Caco-2 (cell line): ENCODE measurements at regions not wholly inside any gene's neighbourhood (a gene's known extent, or its start where the extent isn't known, plus 50 kb on each side); places are given as distances from the start of the nearest gene placed in this dataset.

Experiments used
- BruUV-seq: library from RNA; stranded (reverse); fragments of 400-500 nt; replicated peaks from 2 replicates; lab custom pipeline; 2021; lab: Mats Ljungman, UMichigan
- CTCF ChIA-PET: fragments of 300-600 bp; sonication (Branson Sonifier 250); formaldehyde crosslinking; loops from one replicate; lab custom pipeline; 2022; ENCODE audit warnings: antibody characterized with exemption; lab: Charles Lee
- POLR2A ChIA-PET: fragments of 300-600 bp; sonication (Branson Sonifier 250); formaldehyde crosslinking; loops from one replicate; lab custom pipeline; 2022; ENCODE audit warnings: antibody characterized with exemption; lab: Charles Lee
- DNase-seq, 2 experiments: peaks; one replicate each; pipeline versions ENCODE4 v3.0.0 to v3.0.0-alpha.2; 2020 to 2022
- H3K27me3 ChIP-seq: replicated peaks from 2 replicates; pipeline ENCODE4 v1.6.0; 2011; ENCODE audit warnings: low read length; ENCODE audit not compliant: control insufficient read depth, insufficient read depth
- H3K36me3 ChIP-seq: 2 replicates; pipeline ENCODE4 v1.5.1; 2011; ENCODE audit warnings: low read length; ENCODE audit not compliant: control insufficient read depth, insufficient read depth
- H3K4me1 ChIP-seq: fragments of 250-450 bp; sonication (Bioruptor Pico); 2 replicates; pipeline ENCODE4 v1.5.1; 2020; ENCODE audit warnings: mild to moderate bottlenecking
- H3K4me3 ChIP-seq: 2 replicates; pipeline ENCODE4 v1.5.1; 2011; ENCODE audit warnings: low read depth, mild to moderate bottlenecking, control low read depth, low read length
- H3K9me3 ChIP-seq: fragments of 250-450 bp; sonication (Bioruptor Pico); 2 replicates; pipeline ENCODE4 v1.5.1; 2020; ENCODE audit warnings: mild to moderate bottlenecking, moderate library complexity
- H3K27ac Mint-ChIP-seq: one replicate; pipeline ENCODE4 v1.8.0; 2022; ENCODE audit warnings: mixed read lengths; ENCODE audit not compliant: unreplicated experiment
- H3K27me3 Mint-ChIP-seq: one replicate; pipeline ENCODE4 v1.8.0; 2022; ENCODE audit warnings: mixed read lengths; ENCODE audit not compliant: insufficient read depth, unreplicated experiment
- H3K36me3 Mint-ChIP-seq: one replicate; pipeline ENCODE4 v1.8.0; 2022; ENCODE audit warnings: mild to moderate bottlenecking, mixed read lengths; ENCODE audit not compliant: insufficient read depth, unreplicated experiment
- H3K4me1 Mint-ChIP-seq: one replicate; pipeline ENCODE4 v1.8.0; 2022; ENCODE audit warnings: low read depth, mixed read lengths; ENCODE audit not compliant: unreplicated experiment
- H3K4me3 Mint-ChIP-seq: one replicate; pipeline ENCODE4 v1.8.0; 2022; ENCODE audit warnings: mild to moderate bottlenecking, moderate library complexity, mixed read lengths; ENCODE audit not compliant: unreplicated experiment
- H3K9me3 Mint-ChIP-seq: one replicate; pipeline ENCODE4 v1.8.0; 2022; ENCODE audit warnings: mixed read lengths; ENCODE audit not compliant: unreplicated experiment
- CTCF ChIP-seq, 2 experiments: fragments of 200-600 bp in 1 of 2; IDR thresholded peaks; 1 replicate in 1 of 2; 2 replicates in 1 of 2; pipeline versions ENCODE4 v1.5.1 to v1.8.0; 2011 to 2022; ENCODE audit warnings: antibody characterized with exemption in 1 of 2, control low read depth in 1 of 2, inconsistent platforms in 1 of 2, low read depth in 1 of 2, low read length in 1 of 2, mild to moderate bottlenecking in 1 of 2, moderate library complexity in 1 of 2; ENCODE audit not compliant: insufficient read depth in 1 of 2, severe bottlenecking in 1 of 2, unreplicated experiment in 1 of 2
- intact Hi-C: fragments of 100-400 bp; cut with micrococcal nuclease; formaldehyde crosslinking; loops from one replicate; pipeline ENCODE4 v1.10.0; 2022; ENCODE audit not compliant: unreplicated experiment

- intact Hi-C loops: no loop called here
- CTCF ChIA-PET: no interaction called here
These were observed 353.7 kb downstream of the FRK start for GRCh38 chr6:115706981-115707380.

GRCh38 chr6:115706324-115706723 lies 354.4 kb downstream of the FRK start:
- no peaks in the 10 kb centered on the region for H3K4me1 Mint-ChIP-seq
- H3K36me3 ChIP-seq: no peaks in the 10 kb centered on the region
- peaks cover 4% of the 10 kb centered on the region for H3K27me3 Mint-ChIP-seq
- H3K9me3 Mint-ChIP-seq: no peaks in the 10 kb centered on the region
- intact Hi-C loops: no loop called here
- POLR2A ChIA-PET: no interaction called here
- H3K27ac Mint-ChIP-seq: no peak overlapping the region
- H3K36me3 Mint-ChIP-seq: no peaks in the 10 kb centered on the region
- no peak overlapping the region for H3K4me3 ChIP-seq
- DNase-seq: no peak
- BruUV-seq: no TSS peak
- no peak for TF ChIP-seq CTCF (IDR thresholded peaks at IDR 0.05; ENCODE audit: insufficient read depth in 1 of 2, low read depth in 1 of 2, low read length in 1 of 2, severe bottlenecking in 1 of 2, unreplicated experiment in 1 of 2)
- no peaks in the 10 kb centered on the region for H3K27me3 ChIP-seq
- CTCF ChIA-PET: no interaction called here
- H3K4me1 ChIP-seq: no peaks in the 10 kb centered on the region
- H3K9me3 ChIP-seq: no peaks in the 10 kb centered on the region
- H3K4me3 Mint-ChIP-seq: no peak overlapping the region

More at GRCh38 chr6:115706981-115707380, 353.7 kb downstream of the FRK start:
- POLR2A ChIA-PET: no interaction called here
- BruUV-seq: no TSS peak
- Histone ChIP-seq H3K27me3 (no peaks in the 10 kb centered on the region), H3K4me3 (no peak overlapping the region), H3K4me1 (no peaks in the 10 kb centered on the region), H3K36me3 (no peaks in the 10 kb centered on the region), H3K9me3 (no peaks in the 10 kb centered on the region)
- Mint-ChIP-seq H3K4me1 (no peaks in the 10 kb centered on the region), H3K4me3 (no peak overlapping the region), H3K27me3 (peaks cover 4% of the 10 kb centered on the region), H3K36me3 (no peaks in the 10 kb centered on the region), H3K9me3 (no peaks in the 10 kb centered on the region), H3K27ac (no peak overlapping the region)
- TF ChIP-seq CTCF (IDR thresholded peaks at IDR 0.05; ENCODE audit: insufficient read depth in 1 of 2, low read depth in 1 of 2, low read length in 1 of 2, severe bottlenecking in 1 of 2, unreplicated experiment in 1 of 2): no peak
- DNase-seq: no peak

- no peak overlapping the region for H3K4me3 ChIP-seq
- H3K4me1 Mint-ChIP-seq: no peaks in the 10 kb centered on the region
- no peaks in the 10 kb centered on the region for H3K36me3 Mint-ChIP-seq
- H3K4me3 Mint-ChIP-seq: no peak overlapping the region
- H3K9me3 ChIP-seq: no peaks in the 10 kb centered on the region
- no peak overlapping the region for H3K27ac Mint-ChIP-seq
- CTCF ChIA-PET: no interaction called here
- no peaks in the 10 kb centered on the region for H3K27me3 Mint-ChIP-seq
- intact Hi-C loops: no loop called here
- H3K9me3 Mint-ChIP-seq: no peaks in the 10 kb centered on the region
- no peaks in the 10 kb centered on the region for H3K36me3 ChIP-seq
- POLR2A ChIA-PET: no interaction called here
- H3K27me3 ChIP-seq: no peaks in the 10 kb centered on the region
- no TSS peak for BruUV-seq
- no peaks in the 10 kb centered on the region for H3K4me1 ChIP-seq
- TF ChIP-seq CTCF (IDR thresholded peaks at IDR 0.05; ENCODE audit: insufficient read depth in 1 of 2, low read depth in 1 of 2, low read length in 1 of 2, severe bottlenecking in 1 of 2, unreplicated experiment in 1 of 2): no peak
- DNase-seq: no peak
These were observed 356.7 kb downstream of the FRK start for GRCh38 chr6:115704028-115704427.
